ENCODE measurements at regions not wholly inside any gene's neighbourhood (a gene's known extent, or its start where the extent isn't known, plus 50 kb on each side); places are given as distances from the start of the nearest gene placed in this dataset.

- TF ChIP-seq CREB3L1 (IDR thresholded peaks at IDR 0.05; ENCODE audit: borderline replicate concordance, low read depth) (no peak), PREB (CRISPR knock-in tag; IDR thresholded peaks at IDR 0.05) (no peak), CREBBP (IDR thresholded peaks at IDR 0.05; ENCODE audit: low read depth, low read length) (no peak), SFPQ (IDR thresholded peaks at IDR 0.05; ENCODE audit: low read depth, low read length) (no peak), CUX1 (CRISPR knock-in tag; IDR thresholded peaks at IDR 0.05) (no peak), HDAC8 (tag; IDR thresholded peaks at IDR 0.05) (no peak), DIDO1 (tag; IDR thresholded peaks at IDR 0.05; ENCODE audit: low read depth) (no peak), NR2C1 (IDR thresholded peaks at IDR 0.05) (peak; percentile 68), NR2C1 (tag; IDR thresholded peaks at IDR 0.05) (peak; percentile 79), NONO (IDR thresholded peaks at IDR 0.05; ENCODE audit: low read depth in 2 of 2, low read length in 1 of 2) (0 out of 4 replicates have a peak, but pooled peaks of 1 of the 2 experiments have one; percentile 49), L3MBTL2 (IDR thresholded peaks at IDR 0.05) (peak; percentile 68), ZNF165 (CRISPR knock-in tag; IDR thresholded peaks at IDR 0.05; ENCODE audit: borderline replicate concordance) (no peak), ZNF444 (CRISPR knock-in tag; IDR thresholded peaks at IDR 0.05) (0 out of 2 replicates have a peak, but pooled peaks have one; percentile 19), CHAMP1 (IDR thresholded peaks at IDR 0.05) (peak; percentile 93), NFYB (IDR thresholded peaks at IDR 0.05; ENCODE audit: extremely low read depth, insufficient read length) (no peak)
These were observed 123.0 kb upstream of the CITED2 start (continued) for GRCh38 chr6:139497345-139497961.

All from K562 (cell line).